AG04450 (cell line): ENCODE measurements at regions not wholly inside any gene's neighbourhood (a gene's known extent, or its start where the extent isn't known, plus 50 kb on each side); places are given as distances from the start of the nearest gene placed in this dataset.

ENCODE experiments used
- CTCF ChIA-PET: fragments of 300-600, 350-600 bp; formaldehyde crosslinking; extraction: SDS; loops from one replicate; lab custom pipeline; 2022; ENCODE audit warnings: antibody characterized with exemption, inconsistent platforms; lab: Charles Lee
- POLR2A ChIA-PET: fragments of 350-600 bp; formaldehyde crosslinking; extraction: SDS; loops from one replicate; lab custom pipeline; 2021; ENCODE audit warnings: antibody characterized with exemption, inconsistent platforms; lab: Yijun Ruan, JAX
- DNase-seq: peaks from one replicate; pipeline ENCODE4 v3.0.0-alpha.2; 2011; ENCODE audit warnings: low read depth, low spot score
- H3K27ac ChIP-seq: one replicate; pipeline ENCODE4 v1.5.1; 2012; ENCODE audit warnings: low read depth, low read length, control low read depth
- H3K27me3 ChIP-seq: one replicate; pipeline ENCODE4 v1.6.0; 2012; ENCODE audit warnings: low read length; ENCODE audit not compliant: control insufficient read depth, insufficient read depth
- H3K4me3 ChIP-seq: 2 replicates; pipeline ENCODE4 v1.5.1; 2011; ENCODE audit warnings: mild to moderate bottlenecking, low read depth, low read length, control low read depth
- H3K9me3 ChIP-seq: 2 replicates; pipeline ENCODE4 v1.5.1; 2012; ENCODE audit warnings: low read length; ENCODE audit not compliant: control insufficient read depth, insufficient read depth
- TF ChIP-seq, protein P1 (sequence below): IDR thresholded peaks from 2 replicates; pipeline ENCODE4 v1.5.1; 2011; ENCODE audit warnings: low read depth, low read length, control low read depth, inconsistent platforms

DNA sequence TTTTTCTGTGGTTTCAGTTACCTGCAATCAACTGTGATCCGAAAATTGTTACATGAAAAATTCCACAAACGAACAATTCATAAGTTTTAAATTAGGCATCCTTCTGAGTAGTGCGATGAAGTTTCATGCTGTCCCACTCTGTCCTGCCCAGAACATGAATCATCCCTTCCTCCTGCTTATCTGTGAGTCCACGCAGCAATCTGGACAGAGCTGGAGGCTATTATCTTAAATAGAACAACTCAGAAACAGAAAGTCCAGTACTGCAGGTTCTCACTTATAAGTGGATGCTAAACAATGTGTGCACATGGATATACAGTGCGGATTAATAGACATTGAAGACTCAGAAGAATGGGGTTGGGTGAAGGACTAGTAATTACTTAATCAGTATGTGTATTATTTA is 583.7 kb upstream of the SPRY2 start:
- Histone ChIP-seq H3K9me3 (no peaks in the 10 kb centered on the region), H3K27ac (no peak overlapping the region), H3K27me3 (no peaks in the 10 kb centered on the region), H3K4me3 (no peak overlapping the region)
- no peak for DNase-seq
- ChIA-PET POLR2A (no interaction called here), CTCF (no interaction called here)
- TF ChIP-seq, protein P1, sequence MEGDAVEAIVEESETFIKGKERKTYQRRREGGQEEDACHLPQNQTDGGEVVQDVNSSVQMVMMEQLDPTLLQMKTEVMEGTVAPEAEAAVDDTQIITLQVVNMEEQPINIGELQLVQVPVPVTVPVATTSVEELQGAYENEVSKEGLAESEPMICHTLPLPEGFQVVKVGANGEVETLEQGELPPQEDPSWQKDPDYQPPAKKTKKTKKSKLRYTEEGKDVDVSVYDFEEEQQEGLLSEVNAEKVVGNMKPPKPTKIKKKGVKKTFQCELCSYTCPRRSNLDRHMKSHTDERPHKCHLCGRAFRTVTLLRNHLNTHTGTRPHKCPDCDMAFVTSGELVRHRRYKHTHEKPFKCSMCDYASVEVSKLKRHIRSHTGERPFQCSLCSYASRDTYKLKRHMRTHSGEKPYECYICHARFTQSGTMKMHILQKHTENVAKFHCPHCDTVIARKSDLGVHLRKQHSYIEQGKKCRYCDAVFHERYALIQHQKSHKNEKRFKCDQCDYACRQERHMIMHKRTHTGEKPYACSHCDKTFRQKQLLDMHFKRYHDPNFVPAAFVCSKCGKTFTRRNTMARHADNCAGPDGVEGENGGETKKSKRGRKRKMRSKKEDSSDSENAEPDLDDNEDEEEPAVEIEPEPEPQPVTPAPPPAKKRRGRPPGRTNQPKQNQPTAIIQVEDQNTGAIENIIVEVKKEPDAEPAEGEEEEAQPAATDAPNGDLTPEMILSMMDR, result no peak

DNA sequence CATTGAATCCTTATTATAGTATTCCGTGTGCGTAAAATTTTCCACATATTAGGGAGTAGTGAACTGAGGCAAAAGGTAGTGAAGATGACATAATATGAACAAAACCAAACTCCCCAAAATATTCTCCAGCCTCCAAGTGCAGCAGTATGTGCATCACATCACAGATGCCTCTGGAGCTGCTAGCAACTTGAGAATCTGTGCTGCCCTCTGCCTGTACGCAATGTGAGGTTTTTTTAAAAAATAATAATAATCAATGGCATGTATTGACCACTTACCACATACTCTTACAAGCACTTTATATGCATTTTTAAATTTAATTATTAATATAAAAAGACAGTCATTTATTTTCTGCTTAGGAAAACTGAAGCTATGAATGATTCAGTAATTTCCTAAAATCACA is 583.0 kb upstream of the SPRY2 start:
- CTCF ChIA-PET, result no interaction called here
- no peak overlapping the region for H3K4me3 ChIP-seq
- H3K27ac ChIP-seq, result no peak overlapping the region
- H3K27me3 ChIP-seq, result no peaks in the 10 kb centered on the region
- DNase-seq, result no peak
- TF ChIP-seq, protein P1, result no peak
- POLR2A ChIA-PET, result no interaction called here
- no peaks in the 10 kb centered on the region for H3K9me3 ChIP-seq

DNA sequence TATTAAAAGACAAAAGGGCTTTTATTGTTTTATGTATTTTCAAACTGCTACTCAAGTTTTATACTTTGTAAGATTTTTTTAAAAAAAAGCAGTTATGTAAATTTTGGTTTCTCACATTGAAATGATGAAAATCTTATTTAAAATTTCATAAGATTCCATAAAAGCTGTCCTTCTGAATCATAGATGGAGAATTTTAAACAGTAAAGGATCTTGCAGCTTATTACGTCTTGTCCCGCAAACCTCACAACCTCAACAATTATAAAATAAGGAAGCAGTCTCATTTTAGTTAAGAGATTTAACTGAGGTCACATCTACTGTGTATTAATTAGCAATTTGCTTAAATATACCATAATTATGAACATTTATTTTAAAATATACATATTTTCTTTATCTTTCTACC is 581.0 kb upstream of the SPRY2 start:
- POLR2A ChIA-PET, result no interaction called here
- Histone ChIP-seq H3K27me3 (no peaks in the 10 kb centered on the region), H3K27ac (no peak overlapping the region), H3K9me3 (no peaks in the 10 kb centered on the region), H3K4me3 (no peak overlapping the region)
- CTCF ChIA-PET, result no interaction called here
- TF ChIP-seq, protein P1, result no peak
- DNase-seq, result no peak

GRCh38 chr13:80921541-80921940 is 580.6 kb upstream of the SPRY2 start:
- no peaks in the 10 kb centered on the region for H3K27me3 ChIP-seq
- ChIA-PET CTCF (no interaction called here), POLR2A (no interaction called here)
- no peak for DNase-seq
- H3K4me3 ChIP-seq, result no peak overlapping the region
- no peak overlapping the region for H3K27ac ChIP-seq
- TF ChIP-seq, protein P1, result no peak
- H3K9me3 ChIP-seq, result no peaks in the 10 kb centered on the region

- ChIA-PET CTCF (no interaction called here), POLR2A (no interaction called here)
- Histone ChIP-seq H3K4me3 (no peak overlapping the region), H3K27ac (no peak overlapping the region), H3K27me3 (no peaks in the 10 kb centered on the region), H3K9me3 (no peaks in the 10 kb centered on the region)
- TF ChIP-seq, protein P1, result no peak
- no peak for DNase-seq
Observed at GRCh38 chr13:80906860-80907259, 565.9 kb upstream of the SPRY2 start.
